Superior temporal gyrus (tissue), 1 donor: ENCODE measurements at regions not wholly inside any gene's neighbourhood (a gene's known extent, or its start where the extent isn't known, plus 50 kb on each side); places are given as distances from the start of the nearest gene placed in this dataset.
"Not testable (repeated sequence)": the region's sequence is repeated elsewhere in the genome, so short reads cannot be mapped to it uniquely, and the experiment has no call there.

ENCODE experiments used
- DNase-seq: peaks from one replicate; pipeline ENCODE4 v3.0.0-alpha.2; 2016; ENCODE audit errors: extremely low spot score

DNA sequence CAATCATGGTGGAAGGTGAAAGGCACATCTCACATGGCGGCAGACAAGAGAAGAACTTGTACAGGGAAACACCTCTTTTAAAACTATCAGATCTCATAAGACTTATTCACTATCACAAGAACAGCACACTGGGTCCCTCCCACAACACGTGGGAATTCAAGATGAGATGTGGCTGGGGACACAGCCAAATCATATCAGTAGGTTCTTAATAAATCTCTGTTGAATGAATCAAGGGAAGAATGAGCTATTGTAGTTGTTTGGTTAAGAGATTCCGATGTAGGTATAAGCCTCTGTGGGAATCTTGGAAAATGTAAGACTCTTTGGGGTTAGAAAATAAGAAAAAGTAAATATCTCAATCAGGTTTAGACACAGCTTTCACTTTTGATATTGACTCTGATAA is 400.2 kb downstream of the KCNRG start:
- DNase-seq, result no peak

DNA sequence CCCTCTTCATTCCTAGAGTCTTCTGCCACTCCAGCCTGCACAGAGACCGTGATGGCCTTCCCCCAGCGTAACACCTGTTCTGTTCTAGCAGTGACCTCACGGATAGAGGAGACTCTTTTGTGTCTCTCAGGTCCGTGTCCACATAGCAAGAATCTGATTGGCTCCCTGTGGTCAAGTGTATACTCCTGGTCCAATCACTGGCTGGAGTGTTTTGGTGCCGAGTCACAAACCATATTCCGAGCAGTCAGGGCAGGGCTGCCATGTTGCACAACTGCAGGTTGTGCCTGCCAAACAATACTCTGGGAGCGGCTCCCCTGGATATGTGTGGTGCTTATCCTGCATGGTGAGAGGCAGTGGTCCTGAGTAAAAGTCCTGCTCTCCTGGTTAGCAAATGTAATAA is 402.4 kb downstream of the KCNRG start:
- no peak for DNase-seq

DNA sequence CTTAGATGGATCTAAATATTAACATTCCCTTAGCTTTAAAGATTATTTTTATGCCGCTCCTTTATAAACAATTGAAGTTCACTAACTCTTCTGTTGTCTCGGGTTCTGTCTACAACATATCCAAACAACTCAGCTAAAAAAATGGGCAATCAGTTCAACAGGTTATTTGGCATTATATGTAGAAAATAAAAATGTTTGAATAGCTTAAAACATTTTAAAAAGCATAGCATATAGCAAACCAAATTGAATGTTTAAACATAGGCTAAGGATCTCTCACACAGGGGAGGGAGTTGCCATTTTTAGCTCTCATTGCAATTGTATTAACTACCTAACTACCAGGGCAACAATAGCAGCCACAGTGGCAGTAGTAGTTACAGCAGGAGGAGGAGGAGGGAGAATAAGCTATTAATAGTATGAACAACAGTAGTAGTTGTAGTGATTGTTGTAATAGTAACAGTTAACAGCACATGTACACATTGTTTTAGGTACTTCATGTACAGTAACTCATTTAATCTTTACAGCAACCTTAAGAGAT is 404.2 kb downstream of the KCNRG start:
- no peak for DNase-seq

DNA sequence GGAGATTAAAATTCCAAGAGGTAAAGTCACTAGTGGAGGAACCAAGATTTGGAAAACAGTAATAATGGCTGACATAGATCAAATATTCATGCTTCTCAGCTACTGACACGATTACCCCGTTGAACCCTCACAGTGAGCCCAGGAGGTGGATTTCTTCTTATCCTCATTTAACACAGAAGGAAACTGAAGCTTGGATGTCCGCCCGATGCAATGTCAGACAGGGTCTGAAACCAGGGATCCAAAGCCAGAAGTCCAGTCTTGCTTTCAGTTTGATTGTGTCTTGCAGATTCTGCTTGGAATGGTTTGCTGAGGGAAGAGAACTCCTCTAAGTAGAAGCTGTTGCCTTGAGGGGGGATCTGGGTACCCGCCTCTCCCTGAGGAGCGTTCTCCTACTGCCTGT is 404.7 kb downstream of the KCNRG start:
- DNase-seq, result no peak

DNA sequence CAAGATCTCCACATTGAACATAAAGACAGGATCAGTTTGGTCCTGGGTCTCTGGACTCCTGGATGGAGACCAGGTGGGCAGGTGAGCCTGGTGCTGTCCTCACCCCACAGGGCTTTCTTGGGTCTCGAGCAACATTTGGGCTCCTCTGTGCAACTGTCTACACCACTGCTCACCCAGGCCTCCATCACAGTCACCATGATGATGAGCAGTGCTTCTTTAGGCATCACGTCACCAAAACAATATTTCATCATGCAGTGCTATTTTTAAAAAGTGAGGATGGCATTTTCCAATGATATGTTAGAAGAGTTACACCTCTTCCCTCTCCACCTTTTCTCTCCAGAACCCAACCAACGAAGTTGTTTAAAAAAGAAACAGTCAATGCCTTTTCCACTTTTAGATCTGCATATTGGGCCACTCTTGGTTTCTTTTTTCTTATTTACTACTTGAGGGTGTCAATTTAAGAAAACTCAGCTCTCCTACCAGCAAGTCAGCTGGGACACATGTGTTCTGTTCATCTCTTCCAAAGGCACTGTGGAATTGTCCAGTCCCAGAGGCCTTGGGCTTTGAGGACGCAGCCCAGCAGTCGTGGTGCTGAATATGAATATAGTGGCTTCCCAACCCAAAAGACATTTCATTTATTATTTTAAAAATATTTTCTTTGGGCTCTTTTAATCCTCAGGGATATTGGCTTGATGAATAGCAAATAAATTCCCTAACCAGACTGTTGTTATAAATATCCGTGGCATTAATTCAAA is 405.7 kb downstream of the KCNRG start:
- no peak for DNase-seq

DNA sequence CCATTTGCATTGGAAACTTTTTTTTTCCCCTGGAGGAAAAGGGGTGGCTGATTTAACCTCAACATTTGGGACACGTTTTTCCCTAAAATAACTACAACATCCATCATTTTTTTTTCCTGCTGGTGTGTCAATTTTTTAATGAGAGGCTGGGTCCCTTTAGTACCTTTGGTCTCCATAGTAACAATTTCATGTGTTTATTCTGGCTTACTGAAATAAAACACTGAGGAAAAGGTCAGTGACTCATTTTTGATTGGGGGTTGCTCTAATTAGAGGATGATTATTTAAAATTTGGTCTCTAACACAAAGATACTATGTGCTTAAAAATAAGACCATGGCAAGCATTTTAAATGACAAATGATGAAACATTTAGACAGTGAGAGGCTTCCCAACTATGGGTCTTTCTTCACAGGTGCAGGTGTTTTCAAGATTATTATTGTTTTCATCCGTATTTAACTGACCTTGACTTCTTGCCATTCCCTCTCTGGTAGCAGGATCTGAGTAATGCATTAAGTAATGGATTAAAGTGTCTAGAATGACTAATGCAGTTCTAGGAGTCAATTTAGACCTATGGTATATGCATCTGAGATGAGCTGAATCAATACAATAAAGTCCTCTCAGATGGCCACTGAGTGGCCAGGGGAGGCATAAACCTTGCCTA is 406.4 kb downstream of the KCNRG start:
- DNase-seq, result no peak

DNA sequence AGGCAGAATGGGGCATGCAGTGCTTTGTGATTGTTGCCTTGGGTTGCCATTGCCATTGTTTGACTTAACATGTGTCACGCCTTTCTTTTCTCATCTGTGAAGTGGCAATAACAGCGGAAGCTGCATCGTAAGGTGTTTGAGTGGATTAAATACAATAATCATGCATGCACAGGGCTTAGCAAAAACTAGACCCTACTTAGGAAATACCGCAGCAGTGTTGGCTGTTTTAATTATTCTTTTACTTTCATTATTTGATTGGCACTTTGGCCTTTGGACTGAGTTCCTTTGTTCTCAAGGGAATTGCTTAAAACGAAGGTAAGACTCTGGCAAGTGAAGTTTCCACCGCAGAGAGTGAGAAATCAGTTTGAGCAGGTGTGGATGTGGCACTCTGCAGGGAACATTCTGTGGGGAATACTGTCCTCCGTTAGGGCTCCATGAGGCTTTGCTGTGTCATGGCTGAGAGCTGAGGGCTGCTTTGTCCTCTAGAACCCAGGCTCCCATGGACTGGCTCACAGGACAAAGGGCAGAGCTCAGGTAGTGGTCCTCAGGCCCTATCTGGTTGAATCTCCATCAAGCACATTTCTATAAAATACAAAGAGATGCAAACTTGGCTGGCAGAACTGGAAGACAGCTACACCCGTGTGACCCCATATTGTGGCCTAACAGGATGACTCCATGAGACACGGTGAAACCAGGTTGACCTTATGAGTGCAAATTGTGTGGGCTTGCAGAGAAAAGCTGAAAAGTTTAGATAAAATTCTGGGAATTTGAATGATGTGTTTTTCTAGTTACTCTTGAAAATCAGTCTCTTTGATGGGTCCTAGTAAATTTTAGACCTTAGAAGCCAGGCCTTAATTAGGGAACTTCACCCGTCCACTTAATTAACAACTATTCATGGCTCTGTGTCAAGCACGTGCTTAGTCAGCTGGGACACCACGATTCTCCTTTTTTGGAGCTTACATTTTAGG is 407.2 kb downstream of the KCNRG start:
- no peak for DNase-seq

DNA sequence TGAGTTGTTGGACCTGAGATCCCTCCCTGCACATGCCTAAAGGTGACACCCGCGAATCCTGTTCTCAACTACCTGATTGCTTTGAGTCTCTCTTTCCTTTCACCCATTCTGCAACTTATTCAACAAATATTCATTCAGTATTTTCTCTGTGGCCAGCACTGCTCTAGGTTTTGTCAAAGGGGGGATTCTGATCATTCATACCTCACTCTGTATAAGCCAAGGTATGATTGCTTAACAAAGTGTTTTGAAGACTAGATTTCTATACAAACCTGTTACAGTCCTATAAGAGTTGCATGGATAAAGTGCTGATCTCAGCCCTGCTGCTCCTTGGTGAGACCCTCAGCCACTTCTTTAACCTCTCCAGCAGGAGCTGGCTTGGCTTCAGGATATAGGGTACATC is 409.7 kb downstream of the KCNRG start:
- DNase-seq, result no peak

DNA sequence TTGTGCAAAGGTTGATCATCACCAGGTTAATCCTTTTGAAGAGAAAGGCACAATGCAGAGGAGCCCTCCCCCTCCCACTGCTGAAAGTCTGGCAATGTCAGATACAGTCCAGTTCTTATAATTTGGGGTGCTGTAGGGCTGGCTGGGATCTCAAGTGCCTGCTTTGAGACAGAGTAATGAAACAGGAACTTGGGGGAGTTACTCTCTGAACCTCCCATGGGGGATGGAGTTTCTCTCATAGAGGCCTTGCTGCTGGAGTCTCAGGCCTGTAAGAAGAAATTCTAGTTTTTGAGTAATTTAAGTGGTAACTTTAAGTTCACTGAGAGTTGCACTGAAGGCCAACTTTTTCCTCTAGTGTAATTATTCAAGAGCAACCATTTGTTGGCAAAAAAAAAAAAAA is 410.5 kb downstream of the KCNRG start:
- no peak for DNase-seq

DNA sequence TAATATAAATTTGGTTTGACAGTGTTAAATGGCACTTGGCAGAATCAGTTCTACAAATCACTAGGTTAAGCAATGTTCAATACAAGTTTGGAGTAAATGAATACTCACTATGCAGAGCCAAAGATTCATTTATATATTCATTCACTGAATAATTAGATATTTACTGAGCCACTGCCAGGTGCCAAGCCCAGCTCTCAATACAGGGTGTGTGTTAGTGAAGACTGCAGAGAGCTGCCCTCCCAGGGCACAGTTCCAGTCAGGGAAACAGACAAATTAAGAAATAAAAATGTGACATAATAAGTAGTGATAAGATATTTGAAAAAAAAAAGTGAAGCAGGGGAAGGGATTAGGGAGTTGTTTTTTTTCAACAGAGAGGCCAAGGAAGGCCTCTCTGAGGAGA is 411.7 kb downstream of the KCNRG start:
- no peak for DNase-seq

DNA sequence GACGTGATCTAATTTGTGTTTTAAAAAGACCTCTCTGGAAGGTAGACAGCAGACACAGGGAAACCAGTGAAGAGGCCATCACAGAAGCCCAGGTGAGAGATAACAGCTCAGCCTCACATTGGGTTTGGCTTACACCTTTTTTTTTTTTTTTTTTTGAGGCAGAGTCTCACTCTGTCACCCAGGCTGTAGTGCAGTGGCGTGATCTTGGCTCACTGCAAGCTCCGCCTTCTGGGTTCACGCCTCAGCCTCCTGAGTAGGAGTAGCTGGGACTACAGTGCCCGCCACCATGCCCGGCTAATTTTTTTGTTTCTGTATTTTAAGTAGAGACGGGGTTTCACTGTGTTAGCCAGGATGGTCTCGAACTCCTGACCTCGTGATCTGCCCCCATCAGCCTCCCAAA is 412.3 kb downstream of the KCNRG start:
- DNase-seq, result not testable (repeated sequence)

DNA sequence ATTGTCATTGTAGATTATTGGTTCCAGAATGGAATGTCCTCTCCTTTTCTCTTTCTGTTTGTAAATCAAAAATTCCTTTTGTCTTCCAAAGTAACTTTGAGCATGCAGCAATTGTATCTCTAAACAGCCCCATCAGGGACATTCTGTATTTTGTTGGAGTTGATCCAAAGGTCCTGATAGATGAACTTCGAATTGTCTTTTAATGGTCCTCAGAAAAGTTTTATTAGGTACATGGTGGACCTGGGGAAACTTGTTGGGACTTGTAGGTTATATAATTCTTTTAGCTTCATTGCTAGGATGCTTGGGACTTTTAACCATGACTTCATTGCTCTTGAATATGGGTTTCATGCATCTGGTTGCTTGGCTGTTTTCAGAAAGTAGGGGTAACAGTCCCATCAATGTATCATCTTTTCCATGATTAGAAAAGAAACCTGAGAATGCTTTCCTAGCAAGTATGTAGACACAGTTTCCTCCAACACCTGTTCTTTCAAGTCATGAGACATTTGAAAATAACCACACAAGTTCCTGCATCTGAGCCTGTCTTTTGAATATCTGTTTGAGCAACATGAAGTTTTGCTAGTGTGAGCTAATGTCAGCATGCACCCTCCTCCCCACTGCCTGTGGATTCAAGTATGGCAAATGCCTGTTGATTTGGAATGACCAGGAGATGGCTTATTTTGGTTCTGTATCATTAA is 413.1 kb downstream of the KCNRG start:
- DNase-seq, result no peak

DNA sequence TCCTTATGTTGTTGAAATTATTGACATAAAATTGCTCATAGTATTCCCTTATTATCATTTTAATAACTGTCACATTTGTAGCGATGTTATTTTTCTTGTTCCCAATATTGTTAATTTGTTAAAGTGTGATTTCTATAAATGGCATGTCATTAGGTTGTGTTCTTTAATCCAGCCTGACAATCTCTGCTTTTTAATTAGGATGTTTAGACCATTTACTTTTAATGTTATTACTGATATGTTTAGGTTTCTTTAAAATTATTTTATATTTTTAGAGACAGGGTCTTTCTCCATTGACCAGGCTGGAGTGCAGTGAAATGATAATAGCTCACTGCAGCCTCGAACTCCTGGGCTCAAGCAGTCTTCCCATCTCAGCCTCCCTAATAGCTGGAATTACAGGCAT is 408.5 kb downstream of the DLEU7 start:
- DNase-seq, result no peak

DNA sequence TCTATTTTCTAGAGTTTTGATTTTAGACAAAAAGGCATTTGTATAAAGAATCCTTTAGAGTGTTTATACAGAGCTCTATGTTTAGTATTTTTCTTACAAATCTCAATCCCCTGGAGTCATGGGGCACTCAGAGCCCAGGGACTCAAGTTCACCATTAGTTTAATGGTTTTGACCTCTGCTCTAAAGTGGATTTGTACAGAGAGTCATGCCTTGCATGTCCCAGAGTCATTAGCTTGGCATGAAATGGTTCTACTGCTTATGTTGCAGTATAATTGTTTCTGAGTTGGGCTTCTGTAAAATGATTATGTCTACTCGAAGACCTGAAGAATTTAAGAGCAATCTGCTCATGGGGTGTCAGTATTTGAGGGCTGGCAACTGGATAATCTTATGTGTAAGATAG is 406.2 kb downstream of the DLEU7 start:
- DNase-seq, result no peak

DNA sequence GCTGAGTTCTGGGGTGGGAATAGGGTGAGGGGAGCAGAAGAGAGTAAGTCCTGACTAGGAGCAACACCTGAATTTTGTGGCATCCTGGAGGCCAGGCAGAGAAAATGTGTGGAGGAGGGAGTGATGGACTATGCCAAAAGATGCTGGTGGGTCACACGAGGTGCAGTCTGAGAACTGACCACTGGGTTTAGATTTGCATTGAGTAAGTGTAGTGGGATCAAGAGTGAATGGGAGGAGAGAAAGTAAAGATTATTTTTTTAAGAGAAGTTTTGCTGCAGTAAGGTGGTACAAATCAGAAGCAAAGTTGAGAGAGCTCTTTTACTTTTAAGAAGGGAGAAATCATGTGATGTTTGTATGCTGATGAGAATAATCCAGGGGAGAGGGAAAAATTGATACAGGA is 405.1 kb downstream of the DLEU7 start:
- no peak for DNase-seq

DNA sequence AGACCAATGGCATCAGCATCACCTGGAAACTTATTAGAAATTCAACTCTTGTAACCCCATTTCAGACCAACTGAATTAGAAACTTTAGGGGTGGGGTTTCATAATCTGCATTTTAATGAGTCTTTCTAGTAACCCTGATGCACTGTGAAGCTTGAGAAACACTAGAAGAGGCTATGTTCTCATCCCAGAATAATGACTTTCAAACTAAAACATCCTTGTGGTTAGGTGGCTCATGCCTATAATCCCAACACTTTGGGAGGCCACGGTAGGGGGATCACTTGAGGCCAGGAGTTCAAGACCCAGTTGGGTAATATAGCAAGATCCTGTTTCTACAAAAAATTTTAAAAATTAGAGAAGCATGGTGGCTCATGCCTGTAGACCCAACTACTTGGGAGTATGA is 402.4 kb downstream of the DLEU7 start:
- DNase-seq, result no peak

DNA sequence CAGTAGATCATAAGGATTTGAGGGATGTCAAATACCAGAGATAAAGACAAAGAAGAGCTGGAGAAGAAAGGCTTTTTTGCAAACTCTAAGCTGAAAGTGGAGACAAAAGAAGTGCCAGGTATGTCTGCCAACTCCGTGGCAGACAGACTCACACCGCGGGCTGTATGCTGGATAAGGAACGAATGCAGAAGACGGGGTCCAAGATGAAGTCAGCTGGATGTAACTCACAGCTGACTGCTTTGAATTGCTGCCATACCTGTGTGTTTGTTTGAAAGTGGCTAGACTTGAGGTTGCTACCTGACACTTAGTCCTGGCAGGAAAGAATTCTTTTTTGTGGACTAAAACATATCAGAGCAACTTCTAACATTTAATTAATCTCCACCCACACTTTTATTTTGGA is 398.8 kb downstream of the DLEU7 start:
- no peak for DNase-seq

DNA sequence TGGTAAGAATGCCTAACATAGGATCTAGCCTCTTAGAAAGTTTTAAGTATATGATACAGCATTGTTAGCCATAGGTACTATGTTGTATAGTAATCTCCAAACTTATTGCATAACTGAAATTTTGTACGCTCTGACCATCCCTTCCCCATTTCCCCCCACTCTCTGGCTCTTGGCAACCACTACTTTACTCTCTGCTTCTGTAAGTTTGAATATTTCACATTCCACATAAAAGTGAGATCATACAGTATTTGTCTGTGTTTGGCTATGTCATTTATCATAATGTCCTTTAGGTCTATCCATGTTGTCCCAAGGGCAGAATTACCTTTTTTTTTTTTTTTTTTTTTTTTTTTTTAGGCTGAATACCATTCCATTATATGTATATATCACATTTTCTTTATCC is 396.9 kb downstream of the DLEU7 start:
- DNase-seq, result no peak

DNA sequence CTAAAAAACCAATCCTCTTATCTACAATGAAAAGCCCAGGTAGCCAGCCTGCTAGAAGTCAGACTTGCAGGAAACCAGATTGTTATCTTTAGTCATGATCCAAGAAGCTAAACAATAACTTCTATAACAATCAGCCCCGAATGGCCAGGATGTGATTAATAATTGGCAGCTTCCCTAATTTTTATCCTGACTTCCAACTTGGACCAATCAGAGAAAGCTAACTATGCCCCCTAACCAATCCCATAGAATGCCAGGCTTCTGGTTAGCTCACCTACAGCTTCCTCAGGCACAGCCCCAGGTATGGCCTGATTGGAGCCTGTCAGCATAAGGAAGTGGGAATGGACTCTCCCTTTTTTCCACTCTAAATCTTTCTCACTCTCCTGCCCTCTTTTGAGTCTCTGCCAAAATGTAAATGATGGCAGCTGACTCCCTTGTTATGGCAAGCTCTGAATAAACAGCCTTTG is 394.9 kb downstream of the DLEU7 start:
- DNase-seq, result no peak

DNA sequence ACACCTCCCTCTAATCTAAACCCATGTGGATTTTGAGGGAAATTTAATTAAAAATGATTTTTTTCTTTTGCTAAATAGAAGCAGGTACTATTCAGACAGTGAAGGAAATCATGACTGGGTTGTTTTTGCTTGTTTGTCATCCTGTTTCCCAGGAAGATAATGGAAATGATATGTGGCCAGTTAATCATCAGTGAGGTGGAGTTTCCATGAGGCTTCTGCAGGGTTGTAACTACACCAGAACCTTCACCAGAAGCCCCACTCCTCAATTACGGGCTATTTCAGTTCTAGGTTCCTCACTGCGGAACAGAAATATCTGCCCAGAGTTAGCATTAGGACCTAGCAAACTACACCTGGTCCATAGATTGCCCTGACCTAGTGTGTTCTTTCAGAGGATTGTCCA is 394.0 kb downstream of the DLEU7 start:
- no peak for DNase-seq

DNA sequence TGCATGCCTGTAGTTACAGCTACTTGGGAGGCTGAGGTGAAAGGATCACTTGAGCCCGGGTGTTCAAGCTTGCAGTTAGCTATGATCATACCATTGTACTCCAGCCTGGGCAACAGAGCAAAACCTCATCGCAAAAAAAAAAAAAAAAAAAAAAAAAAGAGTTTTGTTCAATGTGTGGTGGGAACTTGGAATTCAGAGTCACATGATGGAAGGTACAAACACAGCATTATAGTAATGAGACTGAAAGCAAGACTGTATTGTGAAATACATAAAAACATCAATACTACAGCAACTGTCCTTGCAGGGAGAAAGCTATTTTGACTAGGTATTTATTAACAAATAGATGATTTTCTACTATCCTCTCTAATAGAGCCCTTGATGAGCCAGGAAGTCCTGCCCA is 393.2 kb downstream of the DLEU7 start:
- DNase-seq, result no peak

DNA sequence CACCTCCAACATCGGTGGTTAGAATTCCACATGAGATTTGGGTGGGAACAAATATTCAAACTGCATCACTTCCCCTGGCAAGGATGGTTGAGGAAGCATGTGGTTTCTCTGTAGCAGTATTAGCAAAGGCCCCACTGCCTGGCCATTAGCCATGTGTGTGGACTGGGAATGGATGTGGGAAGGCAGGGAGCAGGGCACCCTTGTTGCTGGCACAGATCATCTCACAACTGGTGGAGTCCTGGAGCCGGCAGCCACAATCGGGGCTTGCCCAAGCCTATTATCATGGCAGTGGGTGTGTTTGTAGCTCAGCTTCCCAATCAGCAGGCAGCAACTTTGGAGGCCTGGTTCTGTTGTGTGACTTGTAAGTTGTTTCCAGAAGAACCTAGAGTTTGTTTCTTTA is 391.9 kb downstream of the DLEU7 start:
- no peak for DNase-seq
